Calu3 (cell line): ENCODE measurements at regions not wholly inside any gene's neighbourhood (a gene's known extent, or its start where the extent isn't known, plus 50 kb on each side); places are given as distances from the start of the nearest gene placed in this dataset.

Experiments
- BruUV-seq: library from RNA; stranded (reverse); fragments of 400-500 nt; replicated peaks from 2 replicates; lab custom pipeline; 2021; lab: Mats Ljungman, UMichigan
- CTCF ChIA-PET: fragments of 300-600 bp; sonication (Branson Sonifier 250); formaldehyde crosslinking; loops from one replicate; lab custom pipeline; 2022; ENCODE audit warnings: antibody characterized with exemption; lab: Charles Lee
- DNase-seq: peaks from one replicate; pipeline ENCODE4 v3.0.0; 2022
- H3K27ac Mint-ChIP-seq: one replicate; pipeline ENCODE4 v1.8.0; 2022; ENCODE audit warnings: mixed read lengths; ENCODE audit not compliant: unreplicated experiment
- H3K27me3 Mint-ChIP-seq: one replicate; pipeline ENCODE4 v1.8.0; 2022; ENCODE audit warnings: mixed read lengths; ENCODE audit not compliant: unreplicated experiment
- H3K36me3 Mint-ChIP-seq: one replicate; pipeline ENCODE4 v1.8.0; 2022; ENCODE audit warnings: mild to moderate bottlenecking, moderate library complexity, mixed read lengths; ENCODE audit not compliant: insufficient read depth, unreplicated experiment
- H3K4me1 Mint-ChIP-seq: one replicate; pipeline ENCODE4 v1.8.0; 2022; ENCODE audit warnings: mild to moderate bottlenecking, low read depth, mixed read lengths; ENCODE audit not compliant: unreplicated experiment
- H3K4me3 Mint-ChIP-seq: one replicate; pipeline ENCODE4 v1.8.0; 2022; ENCODE audit warnings: mild to moderate bottlenecking, low read depth, moderate library complexity, mixed read lengths; ENCODE audit not compliant: unreplicated experiment
- H3K9me3 Mint-ChIP-seq: one replicate; pipeline ENCODE4 v1.8.0; 2022; ENCODE audit warnings: low read depth, mixed read lengths; ENCODE audit not compliant: unreplicated experiment
- intact Hi-C: fragments of 100-400 bp; cut with micrococcal nuclease; formaldehyde crosslinking; loops from one replicate; pipeline ENCODE4 v1.10.0; 2022; ENCODE audit not compliant: unreplicated experiment
- TF ChIP-seq, protein P1 (sequence below): fragments of 200-600 bp; IDR thresholded peaks from one replicate; pipeline ENCODE4 v1.8.0; 2022; ENCODE audit warnings: antibody characterized with exemption; ENCODE audit not compliant: unreplicated experiment

GRCh38 chr2:62415019-62415431, 91.0 kb downstream of the TMEM17 start:
- Mint-ChIP-seq H3K36me3 (no peaks in the 10 kb centered on the region), H3K9me3 (no peaks in the 10 kb centered on the region), H3K4me3 (no peak overlapping the region), H3K27ac (no peak overlapping the region), H3K27me3 (no peaks in the 10 kb centered on the region), H3K4me1 (peaks cover 26% of the 10 kb centered on the region)
- TF ChIP-seq, protein P1, sequence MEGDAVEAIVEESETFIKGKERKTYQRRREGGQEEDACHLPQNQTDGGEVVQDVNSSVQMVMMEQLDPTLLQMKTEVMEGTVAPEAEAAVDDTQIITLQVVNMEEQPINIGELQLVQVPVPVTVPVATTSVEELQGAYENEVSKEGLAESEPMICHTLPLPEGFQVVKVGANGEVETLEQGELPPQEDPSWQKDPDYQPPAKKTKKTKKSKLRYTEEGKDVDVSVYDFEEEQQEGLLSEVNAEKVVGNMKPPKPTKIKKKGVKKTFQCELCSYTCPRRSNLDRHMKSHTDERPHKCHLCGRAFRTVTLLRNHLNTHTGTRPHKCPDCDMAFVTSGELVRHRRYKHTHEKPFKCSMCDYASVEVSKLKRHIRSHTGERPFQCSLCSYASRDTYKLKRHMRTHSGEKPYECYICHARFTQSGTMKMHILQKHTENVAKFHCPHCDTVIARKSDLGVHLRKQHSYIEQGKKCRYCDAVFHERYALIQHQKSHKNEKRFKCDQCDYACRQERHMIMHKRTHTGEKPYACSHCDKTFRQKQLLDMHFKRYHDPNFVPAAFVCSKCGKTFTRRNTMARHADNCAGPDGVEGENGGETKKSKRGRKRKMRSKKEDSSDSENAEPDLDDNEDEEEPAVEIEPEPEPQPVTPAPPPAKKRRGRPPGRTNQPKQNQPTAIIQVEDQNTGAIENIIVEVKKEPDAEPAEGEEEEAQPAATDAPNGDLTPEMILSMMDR, result no peak
- intact Hi-C loops, result no loop called here
- BruUV-seq, result no TSS peak
- no peak for DNase-seq
- CTCF ChIA-PET, result no interaction called here

- intact Hi-C loops, result no loop called here
- BruUV-seq, result no TSS peak
- Mint-ChIP-seq H3K36me3 (no peaks in the 10 kb centered on the region), H3K27ac (no peak overlapping the region), H3K27me3 (no peaks in the 10 kb centered on the region), H3K9me3 (no peaks in the 10 kb centered on the region), H3K4me1 (peaks cover 26% of the 10 kb centered on the region), H3K4me3 (no peak overlapping the region)
- no peak for DNase-seq
- CTCF ChIA-PET, result interaction anchor here (1.5 to 3.9 kb wide), 2 partner anchors 119 to 420 kb away, joined by 4 to 12 read pairs; no protein-coding TSS in a partner anchor
- TF ChIP-seq, protein P1, result no peak
These were observed 92.8 kb downstream of the TMEM17 start for GRCh38 chr2:62413116-62413663.

GRCh38 chr2:62412347-62412742, 93.7 kb downstream of the TMEM17 start:
- Mint-ChIP-seq H3K4me1 (peaks cover 27% of the 10 kb centered on the region), H3K27ac (no peak overlapping the region), H3K27me3 (no peaks in the 10 kb centered on the region), H3K36me3 (no peaks in the 10 kb centered on the region), H3K9me3 (no peaks in the 10 kb centered on the region), H3K4me3 (no peak overlapping the region)
- CTCF ChIA-PET, result interaction anchor here (0.6 to 3.9 kb wide), 3 partner anchors 119 to 559 kb away, joined by 3 to 12 read pairs (median 4); partner anchors contain the start of gene FAM161A
- TF ChIP-seq, protein P1, result no peak
- intact Hi-C loops, result loop anchor here (1.0 kb wide), 1 partner anchor 494 kb away; no protein-coding TSS in a partner anchor
- no TSS peak for BruUV-seq
- DNase-seq, result no peak

- no peak for DNase-seq
- H3K27ac Mint-ChIP-seq, result no peak overlapping the region
These were observed 95.0 kb downstream of the TMEM17 start for GRCh38 chr2:62410926-62411456.

More at GRCh38 chr2:62410926-62411456, 95.0 kb downstream of the TMEM17 start:
- Mint-ChIP-seq H3K4me1 (peaks cover 41% of the 10 kb centered on the region), H3K27me3 (no peaks in the 10 kb centered on the region), H3K4me3 (no peak overlapping the region), H3K36me3 (no peaks in the 10 kb centered on the region), H3K9me3 (no peaks in the 10 kb centered on the region)
- TF ChIP-seq, protein P1, result no peak
- intact Hi-C loops, result loop anchor here (1.0 kb wide), 1 partner anchor 418 kb away; no protein-coding TSS in a partner anchor
- BruUV-seq, result no TSS peak
- CTCF ChIA-PET, result interaction anchor here (3.9 kb wide), 1 partner anchor 418 kb away, joined by 12 read pairs; no protein-coding TSS in a partner anchor
